ENCODE measurements at regions not wholly inside any gene's neighbourhood (a gene's known extent, or its start where the extent isn't known, plus 50 kb on each side); places are given as distances from the start of the nearest gene placed in this dataset.
A peak's percentile ranks its signal among the peaks of the same experiment; 100 is the strongest.
"Not testable (repeated sequence)": the region's sequence is repeated elsewhere in the genome, so short reads cannot be mapped to it uniquely, and the experiment has no call there.

- no peak for DNase-seq
These were observed 67.2 kb upstream of the ZNF527 start for GRCh38 chr19:37303591-37304171.

- peak; percentile 25 for DNase-seq
These were observed 66.6 kb upstream of the ZNF527 start for GRCh38 chr19:37304190-37304883.

- no peak for DNase-seq
These were observed 66.0 kb upstream of the ZNF527 start for GRCh38 chr19:37304884-37305255.

- DNase-seq, result no peak
These were observed 64.4 kb upstream of the ZNF527 start for GRCh38 chr19:37306383-37306963.

GRCh38 chr19:37309834-37310575 lies 60.9 kb upstream of the ZNF527 start:
- no peak for DNase-seq

- DNase-seq, result peak; percentile 63
These were observed 58.2 kb upstream of the ZNF527 start for GRCh38 chr19:37312531-37313334.

- no peak for DNase-seq
These were observed 57.6 kb upstream of the ZNF527 start for GRCh38 chr19:37313335-37313627.

- DNase-seq, result peak; percentile 92
These were observed 53.3 kb upstream of the ZNF527 start for GRCh38 chr19:37317403-37318209.

GRCh38 chr19:37320988-37321387 lies 49.9 kb upstream of the ZNF527 start:
- not testable (repeated sequence) for DNase-seq

Measured in stimulated activated CD4-positive, alpha-beta T cell treated with anti-CD3 and anti-CD28 coated beads, Interleukin-1b, Interleukin-23, amount 100 ng/mL, for 48 hours (primary cell).